GM18507 (cell line): ENCODE measurements at regions not wholly inside any gene's neighbourhood (a gene's known extent, or its start where the extent isn't known, plus 50 kb on each side); places are given as distances from the start of the nearest gene placed in this dataset.

Experiments used
- DNase-seq: peaks from one replicate; pipeline ENCODE4 v3.0.0; 2011; ENCODE audit warnings: low read depth; ENCODE audit not compliant: insufficient read length; ENCODE audit errors: extremely low spot score
- FAIRE-seq: peaks from 2 replicates; lab custom pipeline; 2011; peaks lifted over from hg19 to GRCh38; lab: Jason Lieb, UNC

DNA sequence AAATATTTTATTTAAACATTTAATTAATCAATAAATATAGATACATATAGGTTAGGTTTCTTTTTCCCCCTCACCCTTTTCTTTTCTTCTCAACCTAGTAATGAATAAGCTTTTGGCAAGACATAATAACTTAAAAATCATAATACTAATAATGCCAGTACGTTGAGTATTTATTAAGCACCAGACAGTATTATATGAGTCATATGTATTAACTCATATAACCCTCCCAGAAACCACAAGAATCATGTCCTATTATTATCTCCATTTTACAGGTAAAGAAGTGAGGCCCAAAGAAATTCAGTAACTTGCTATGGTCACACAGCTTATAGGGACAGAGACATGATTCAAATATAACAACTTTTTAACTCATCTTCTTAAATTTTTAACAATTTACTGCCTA, 834.5 kb upstream of the ADGRL2 start:
- no peak for DNase-seq
- no peak for FAIRE-seq

DNA sequence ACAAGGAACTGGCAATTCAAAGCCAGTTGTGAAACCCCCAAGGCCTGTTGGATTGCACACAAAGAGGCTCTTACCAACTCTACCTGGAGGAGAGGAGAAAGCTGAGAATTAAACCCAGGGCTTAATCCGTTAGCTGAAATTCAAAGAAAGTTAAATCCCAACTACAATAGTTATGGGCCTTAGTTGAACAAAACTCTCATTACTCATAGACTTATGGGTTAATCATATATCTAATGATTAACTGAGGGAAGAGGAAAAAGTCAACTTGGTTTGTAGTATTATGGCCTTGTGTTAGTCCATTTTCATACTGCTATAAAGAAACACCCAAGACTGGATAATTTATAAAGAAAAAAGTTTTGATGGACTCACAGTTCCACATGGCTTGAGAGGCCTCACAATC, 838.2 kb upstream of the ADGRL2 start:
- FAIRE-seq (no peak), DNase-seq (no peak)

DNA sequence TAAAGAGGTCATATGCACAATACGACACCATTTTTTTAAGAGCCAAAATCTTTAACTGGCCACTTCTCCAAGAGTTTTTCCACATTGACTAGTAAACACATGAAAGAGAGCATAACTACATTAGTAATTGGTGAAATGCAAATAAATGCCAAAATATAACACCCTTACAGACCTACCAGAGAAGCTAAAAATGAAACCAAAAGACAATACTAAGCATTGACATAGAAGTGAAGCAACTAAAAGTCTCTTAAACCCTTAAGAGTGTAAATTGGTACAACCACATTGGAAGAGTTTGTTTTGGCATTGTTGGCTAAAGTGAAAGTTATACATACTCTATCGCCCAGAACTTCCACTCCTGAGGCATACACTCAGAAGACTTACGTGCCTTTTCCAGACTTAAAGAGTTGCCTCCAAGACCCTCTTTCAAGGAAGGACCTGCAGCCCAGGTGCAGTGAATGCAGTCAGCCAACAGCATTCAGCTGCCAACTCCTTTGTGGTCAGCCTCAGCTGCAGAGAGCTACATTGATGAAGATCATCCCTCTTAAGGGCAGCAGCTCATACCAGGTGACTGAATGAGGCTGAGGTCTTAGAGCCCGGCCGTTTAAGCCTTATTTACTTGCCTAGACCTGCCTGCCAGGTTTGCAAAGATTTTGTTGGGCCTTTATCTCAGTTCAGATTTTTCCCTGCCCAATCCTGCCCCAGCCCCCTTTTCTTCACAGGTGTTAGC, 839.1 kb upstream of the ADGRL2 start:
- FAIRE-seq (no peak), DNase-seq (no peak)

DNA sequence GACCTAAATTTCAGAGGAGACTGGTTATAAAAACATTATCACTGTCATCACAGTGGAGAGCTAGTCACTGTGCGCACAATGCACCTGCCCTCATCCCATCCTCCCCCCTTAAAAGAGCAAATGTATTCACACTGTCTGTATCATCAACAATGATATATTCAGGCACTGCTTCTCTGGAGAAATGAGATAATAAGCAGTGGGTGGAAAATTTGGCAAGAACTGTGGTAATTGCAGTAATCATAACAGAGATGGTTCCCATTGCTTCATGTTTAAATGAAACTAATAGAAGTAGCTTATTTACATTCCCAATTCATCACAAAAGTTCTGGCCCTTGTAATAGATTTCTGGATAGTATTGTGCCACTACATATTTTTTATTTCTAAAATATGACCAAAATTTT, 867.4 kb upstream of the ADGRL2 start:
- DNase-seq, result no peak
- FAIRE-seq, result no peak

DNA sequence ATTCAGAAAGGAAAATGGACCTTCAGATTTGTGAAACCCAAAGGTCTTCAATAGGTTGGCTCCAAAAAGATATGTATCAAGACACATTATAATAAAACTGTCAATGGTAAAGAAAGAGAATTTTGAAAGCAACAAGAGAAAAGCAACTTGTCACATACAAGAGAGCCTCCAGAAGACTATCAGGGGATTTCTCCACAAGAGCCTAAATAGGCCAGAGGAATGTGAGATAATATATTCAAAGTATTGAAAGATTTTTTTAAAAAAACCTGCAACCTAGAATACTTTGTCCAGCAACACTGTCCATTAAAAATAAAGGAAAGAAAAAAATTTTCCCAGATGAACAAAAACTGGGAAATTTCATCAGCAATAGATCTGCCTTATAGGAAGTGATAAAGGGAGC, 869.6 kb upstream of the ADGRL2 start:
- FAIRE-seq (no peak), DNase-seq (no peak)

DNA sequence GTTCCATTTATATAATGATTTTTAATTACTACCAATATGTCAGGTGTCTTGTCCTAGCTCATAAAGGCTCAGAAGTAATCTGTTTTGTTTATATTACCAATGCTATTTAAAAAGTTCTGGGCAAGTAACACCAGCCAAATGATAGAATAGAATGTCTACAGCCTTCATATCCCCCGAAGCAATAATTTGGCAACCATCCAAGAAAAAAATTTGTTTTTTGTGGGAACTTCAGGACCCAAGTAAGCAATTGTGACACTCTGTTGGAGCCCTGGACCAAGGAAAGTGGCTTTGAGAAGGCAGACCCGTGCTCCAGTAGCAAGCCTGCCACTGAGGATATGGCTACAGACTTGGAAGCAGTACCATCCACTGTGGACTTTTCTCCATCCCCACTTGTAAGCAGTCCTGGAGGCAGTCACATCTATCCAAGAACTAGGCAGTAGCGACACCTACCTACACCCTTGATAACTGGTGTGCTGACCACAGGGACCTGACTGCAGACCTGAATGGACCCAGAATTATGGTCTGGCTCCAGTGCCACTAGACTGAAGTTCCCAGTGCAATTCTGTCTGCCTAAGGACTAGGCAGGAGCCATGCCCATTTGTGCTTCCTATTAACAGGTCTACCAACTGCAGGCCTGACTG, 870.7 kb upstream of the ADGRL2 start:
- DNase-seq (no peak), FAIRE-seq (no peak)

DNA sequence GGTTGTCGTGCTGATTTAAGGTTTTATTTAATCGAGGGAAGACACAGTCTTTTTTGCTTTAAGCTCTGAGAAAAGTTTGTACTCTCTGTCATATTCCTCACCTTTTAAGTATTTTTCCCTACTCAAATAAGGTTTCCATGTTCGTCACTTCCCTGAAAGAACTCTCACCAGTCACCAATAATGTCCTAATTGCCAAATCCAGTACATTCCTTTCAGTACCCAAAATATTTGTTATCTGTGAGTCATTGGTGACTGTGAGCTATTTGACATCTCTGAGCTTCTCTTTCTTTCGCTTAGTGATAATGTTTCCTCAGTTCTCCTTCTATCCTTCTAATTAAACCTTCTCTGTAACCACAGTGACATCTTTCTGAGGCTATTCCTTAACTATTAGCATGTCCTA, 874.2 kb upstream of the ADGRL2 start:
- DNase-seq, result no peak
- FAIRE-seq, result no peak

DNA sequence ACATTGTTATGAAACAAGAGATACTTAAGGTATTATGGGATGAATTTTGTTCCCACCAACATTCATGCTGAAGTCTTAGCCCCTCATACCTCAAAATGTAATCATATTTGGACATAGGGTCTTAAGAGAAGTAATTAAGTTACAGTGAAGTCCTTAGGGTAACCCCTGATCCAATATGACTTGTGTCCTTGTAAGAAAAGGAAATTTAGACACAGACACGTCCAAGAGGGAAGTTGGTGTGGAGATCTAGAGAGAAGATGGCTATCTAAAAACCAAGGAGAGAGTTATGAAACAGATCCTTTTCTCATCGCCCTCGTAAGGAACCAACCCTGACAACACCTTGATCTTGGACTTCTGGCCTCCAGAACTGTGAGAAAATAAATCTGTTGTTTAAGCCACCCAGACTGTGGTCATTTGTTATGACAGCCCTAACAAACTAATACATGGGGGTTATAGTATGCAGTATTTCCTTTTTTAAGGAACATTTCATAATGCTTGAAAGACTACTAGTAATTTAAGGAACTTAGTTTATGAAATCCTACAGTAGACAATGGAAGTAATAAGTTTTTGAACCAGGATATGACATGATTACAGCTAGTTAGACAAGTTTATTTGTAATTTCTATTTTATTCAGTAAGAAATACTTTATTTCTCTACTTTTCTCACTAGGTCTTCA, 875.5 kb upstream of the ADGRL2 start:
- DNase-seq (no peak), FAIRE-seq (no peak)

DNA sequence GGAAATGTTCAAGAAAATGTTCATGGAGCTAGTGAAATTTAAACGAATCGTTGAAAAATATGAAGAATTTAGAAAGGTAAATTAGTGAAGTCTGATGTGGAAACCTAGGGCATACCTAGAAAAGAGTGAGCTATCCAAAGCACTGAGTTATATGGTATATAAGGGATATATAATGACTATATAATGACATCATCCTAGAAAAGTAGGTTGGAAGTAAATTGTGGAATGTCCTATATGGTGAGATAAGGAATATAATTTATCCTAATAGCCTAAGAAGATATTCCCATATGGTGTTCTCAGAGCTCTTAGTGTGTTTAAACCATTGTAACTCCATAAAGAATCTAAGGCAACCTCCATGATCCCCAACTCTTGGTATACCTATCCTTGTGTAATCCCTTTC, 876.4 kb upstream of the ADGRL2 start:
- DNase-seq, result no peak
- no peak for FAIRE-seq

DNA sequence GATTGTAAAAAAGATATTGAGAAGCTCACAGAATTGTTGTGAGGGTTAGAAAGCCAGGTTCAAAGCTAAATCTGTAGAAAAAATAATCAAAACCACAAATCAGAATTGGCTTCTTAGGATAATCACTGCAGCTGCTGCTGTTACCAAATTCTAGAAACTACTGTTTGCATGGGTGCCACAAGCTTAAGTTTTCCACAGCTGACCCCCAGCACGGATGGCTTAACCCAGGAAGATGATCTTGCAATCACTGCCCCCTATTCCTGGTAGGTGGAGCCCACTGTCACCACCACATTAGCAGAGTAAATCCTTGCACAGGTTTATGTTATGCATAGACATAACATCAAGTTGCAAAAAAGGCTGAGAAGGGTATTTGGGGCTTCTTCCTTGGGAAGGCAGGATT, 877.8 kb upstream of the ADGRL2 start:
- FAIRE-seq (no peak), DNase-seq (no peak)

DNA sequence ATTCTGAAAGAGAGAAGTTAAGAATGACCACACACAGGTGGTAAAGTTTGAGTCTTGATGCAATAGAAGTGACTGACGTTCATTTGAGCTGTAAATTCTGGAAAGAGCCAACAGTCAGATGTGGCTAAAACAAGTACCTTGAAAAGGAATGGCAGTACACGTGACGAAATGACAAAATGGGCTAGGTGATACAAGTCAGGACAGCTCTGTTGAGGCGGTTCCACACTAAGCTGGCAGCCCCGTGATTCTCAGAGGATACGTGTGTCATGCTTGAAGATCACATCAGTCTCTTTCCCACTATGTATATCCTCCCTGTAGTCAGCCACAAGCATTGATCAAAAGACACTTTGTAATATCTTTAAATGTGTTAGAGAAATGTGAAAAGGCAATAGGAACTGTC, 881.3 kb upstream of the ADGRL2 start:
- FAIRE-seq (no peak), DNase-seq (no peak)

DNA sequence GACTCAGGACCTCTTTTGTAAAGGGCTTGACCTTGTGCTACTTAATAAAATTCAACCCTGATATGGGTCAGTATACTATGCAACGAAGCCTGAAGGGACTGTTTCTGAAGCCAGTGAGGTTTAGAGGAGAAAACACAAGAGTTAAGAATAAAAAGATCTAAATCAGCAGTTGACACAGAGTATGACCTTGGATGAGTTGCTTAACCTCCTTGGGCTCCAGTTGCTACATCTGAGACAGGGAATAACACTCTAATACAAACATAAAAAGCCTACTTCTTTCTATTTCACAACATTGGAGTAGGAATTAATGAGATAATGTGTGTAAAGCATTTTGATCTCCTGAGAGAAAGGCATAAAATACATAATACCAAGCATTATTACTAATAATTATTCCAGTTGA, 882.4 kb upstream of the ADGRL2 start:
- no peak for FAIRE-seq

DNA sequence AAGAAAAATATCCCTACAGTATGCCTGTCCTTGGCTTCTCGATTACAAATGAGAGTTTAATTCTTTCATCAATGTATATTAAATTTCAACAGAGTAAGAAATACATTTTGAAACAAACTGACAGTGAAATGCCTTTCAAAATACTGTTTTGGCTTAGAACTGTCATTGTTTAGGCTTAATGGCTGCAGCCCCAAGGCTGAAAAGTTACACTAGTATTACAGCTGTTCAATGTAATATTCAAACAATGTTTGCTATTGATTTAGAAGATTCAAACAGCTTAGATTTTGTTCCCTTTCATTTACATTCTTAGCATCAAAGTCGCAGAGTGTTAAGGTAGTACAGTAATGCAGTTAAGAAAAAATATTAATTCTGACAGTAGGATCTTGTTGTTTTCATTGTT, 882.9 kb upstream of the ADGRL2 start:
- FAIRE-seq (no peak), DNase-seq (no peak)

More for the DNA sequence above, 882.4 kb upstream of the ADGRL2 start:
- DNase-seq, result no peak

DNA sequence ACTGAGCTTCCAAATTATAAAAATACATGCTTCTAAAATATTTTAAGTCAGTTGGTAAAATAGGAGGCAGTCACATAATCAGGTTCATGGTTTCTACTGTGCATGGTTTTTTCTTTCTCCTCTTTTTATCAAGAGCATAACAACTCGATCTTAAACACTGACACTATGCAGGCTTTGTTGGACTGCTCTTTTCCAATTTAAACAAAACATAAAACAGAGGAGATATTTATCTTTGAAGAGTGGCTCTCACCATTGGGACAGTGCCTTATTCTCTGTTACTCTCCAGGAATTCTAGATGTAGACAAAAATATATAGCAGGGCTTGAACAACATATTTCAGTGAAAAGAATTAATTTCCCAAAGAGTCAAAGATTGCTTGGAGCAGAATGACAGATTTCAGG, 883.5 kb upstream of the ADGRL2 start:
- DNase-seq (no peak), FAIRE-seq (no peak)

DNA sequence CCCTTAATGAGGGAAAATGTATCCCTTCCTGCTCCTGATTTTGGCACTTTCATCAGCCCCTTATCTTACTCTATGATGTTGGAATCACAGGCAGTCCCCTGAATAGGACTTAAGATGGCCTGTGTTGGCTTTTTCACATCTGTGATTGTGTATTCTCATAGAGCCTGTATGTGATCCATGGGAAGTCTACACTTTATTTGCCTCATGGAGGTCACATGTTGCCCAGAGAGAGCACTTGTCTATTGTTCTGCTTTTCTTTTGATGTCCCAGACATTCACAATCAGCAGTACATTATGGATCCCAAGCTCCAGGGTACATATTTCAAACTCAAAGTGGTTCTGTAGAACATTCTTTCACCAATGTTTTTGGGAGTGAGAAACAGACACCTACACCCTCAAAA, 885.2 kb upstream of the ADGRL2 start:
- DNase-seq, result no peak
- no peak for FAIRE-seq

DNA sequence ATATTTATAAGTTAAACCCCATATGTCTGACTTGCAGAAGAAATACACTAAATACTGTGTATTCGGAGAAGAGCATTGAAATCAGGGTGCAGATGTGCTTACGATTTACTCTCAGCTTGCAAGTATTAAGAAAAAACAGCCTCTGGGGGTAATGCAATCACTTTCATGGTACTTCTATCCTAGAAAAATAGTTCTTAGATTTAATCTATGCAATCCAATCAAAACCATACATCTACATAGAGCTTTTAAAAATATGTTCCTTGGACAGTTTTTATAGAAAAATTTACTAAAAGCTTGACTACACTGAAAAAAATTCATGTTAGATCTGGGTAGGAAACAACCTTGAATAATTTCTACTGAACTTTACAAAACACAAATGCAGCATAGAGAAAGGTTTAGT, 890.3 kb upstream of the ADGRL2 start:
- FAIRE-seq (no peak), DNase-seq (no peak)

DNA sequence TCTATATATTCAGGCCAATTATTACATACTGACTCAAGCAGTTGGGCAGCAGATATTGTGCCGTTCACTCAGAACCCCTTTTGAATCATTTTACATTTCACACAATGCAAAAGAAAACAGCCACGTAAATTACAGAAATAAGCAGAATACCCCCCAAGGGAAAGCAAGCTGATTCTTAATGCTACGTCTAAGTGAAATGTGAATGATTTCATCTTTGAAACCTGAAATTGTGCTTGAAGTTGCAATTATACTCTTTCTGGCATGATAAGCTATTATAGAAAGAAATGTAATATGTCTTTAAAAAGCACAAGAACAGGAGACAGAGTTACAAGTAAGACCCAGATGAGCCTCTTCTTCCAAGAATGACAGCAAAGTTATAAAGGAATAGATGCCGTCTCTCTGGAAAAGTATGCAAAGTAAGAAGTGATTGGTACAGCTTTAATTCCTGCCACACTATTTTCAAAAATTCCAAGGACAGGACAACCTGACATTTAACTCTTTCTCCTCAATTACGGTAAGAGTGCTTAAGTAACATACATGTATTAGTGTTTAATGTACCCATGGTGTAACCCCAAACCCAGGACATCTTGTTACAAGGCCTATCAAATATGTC, 891.5 kb upstream of the ADGRL2 start:
- FAIRE-seq (no peak), DNase-seq (no peak)

DNA sequence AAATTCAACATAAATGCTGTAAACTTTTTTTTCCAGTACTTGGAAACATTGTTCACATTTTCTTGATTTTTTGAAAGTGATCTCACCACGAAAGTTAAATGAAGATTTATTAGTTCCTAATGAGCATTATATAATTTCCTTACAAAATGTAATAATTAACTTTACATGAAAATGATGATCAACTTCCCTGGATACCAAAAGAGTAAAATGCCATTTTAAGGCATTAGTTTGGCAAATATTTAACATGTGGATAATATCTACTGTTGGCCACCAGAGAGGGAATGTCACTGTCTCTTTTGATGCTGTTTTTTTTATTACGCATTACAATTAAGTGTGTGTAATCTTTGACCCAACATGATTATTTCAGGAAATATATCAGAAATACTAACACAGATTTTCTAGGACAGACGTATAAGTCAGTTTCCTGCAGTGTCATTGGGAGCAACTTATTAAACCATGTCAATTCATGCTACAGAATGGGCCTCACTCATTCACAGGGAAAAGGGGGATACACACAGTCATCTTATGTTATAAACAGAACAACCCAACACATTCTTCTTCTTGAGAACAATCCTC, 903.9 kb upstream of the ADGRL2 start:
- no peak for FAIRE-seq

DNA sequence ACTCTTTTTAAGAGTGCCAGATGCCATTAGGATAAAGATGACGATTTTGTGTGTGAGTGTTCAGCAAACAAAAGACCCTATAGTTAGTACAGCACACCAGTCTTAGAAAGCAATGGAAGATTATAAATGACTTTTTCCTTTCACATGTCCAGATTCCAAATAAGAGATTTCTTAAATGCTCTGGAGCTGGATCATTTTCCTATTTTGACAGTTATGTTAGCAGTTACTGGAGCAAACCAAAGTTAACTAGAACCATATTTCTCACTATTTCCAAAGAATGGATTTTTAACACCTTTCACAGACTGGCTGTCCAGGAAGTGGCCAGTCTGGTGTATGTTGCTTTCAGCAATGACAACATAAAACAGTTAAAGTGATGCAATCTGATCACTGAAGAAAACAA, 905.8 kb upstream of the ADGRL2 start:
- DNase-seq (no peak), FAIRE-seq (no peak)

More for the DNA sequence above, 903.9 kb upstream of the ADGRL2 start:
- no peak for DNase-seq

DNA sequence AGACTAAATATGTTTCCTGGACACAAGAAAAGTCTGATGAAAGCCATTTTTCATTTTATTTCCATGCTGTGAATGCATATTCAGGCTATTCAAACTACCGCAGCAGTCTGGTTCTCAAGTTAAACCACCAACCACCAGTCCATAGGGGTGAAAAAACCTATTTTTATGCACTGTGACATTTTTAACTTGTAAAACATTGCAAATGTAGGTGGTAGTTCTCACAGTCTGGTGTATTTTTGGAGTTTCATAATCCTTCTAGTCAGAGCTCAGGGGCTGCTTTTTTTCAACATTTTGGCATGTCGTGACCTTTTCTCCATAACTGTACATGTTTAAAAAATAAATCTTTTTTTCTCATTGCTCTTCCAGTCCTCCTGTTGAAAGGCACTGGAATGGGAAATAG, 907.6 kb upstream of the ADGRL2 start:
- no peak for DNase-seq
- no peak for FAIRE-seq
